Memory B cell (primary cell): ENCODE measurements at regions not wholly inside any gene's neighbourhood (a gene's known extent, or its start where the extent isn't known, plus 50 kb on each side); places are given as distances from the start of the nearest gene placed in this dataset.
"Not testable (repeated sequence)": the region's sequence is repeated elsewhere in the genome, so short reads cannot be mapped to it uniquely, and the experiment has no call there.

Experiments
- ATAC-seq: fragments of 150-1000 bp; cut with Tn5 transposase; 2 replicates; pipeline ENCODE4 v1.10.0; 2021; ENCODE audit warnings: low read depth, mild to moderate bottlenecking, moderate library complexity
- DNase-seq, 2 donors: peaks; one replicate each; pipeline ENCODE4 v3.0.0; 2022; ENCODE audit warnings: low spot score in 2 of 2
- H3K27ac Mint-ChIP-seq: one replicate; pipeline ENCODE4 v1.8.0; 2022; ENCODE audit warnings: mild to moderate bottlenecking, moderate library complexity, mixed read lengths
- H3K27me3 Mint-ChIP-seq: one replicate; pipeline ENCODE4 v1.8.0; 2022; ENCODE audit warnings: mixed read lengths
- H3K36me3 Mint-ChIP-seq: one replicate; pipeline ENCODE4 v1.8.0; 2022; ENCODE audit warnings: mild to moderate bottlenecking, mixed read lengths
- H3K4me1 Mint-ChIP-seq: one replicate; pipeline ENCODE4 v1.8.0; 2022; ENCODE audit warnings: mixed read lengths
- H3K4me3 Mint-ChIP-seq: one replicate; pipeline ENCODE4 v1.8.0; 2022; ENCODE audit warnings: mild to moderate bottlenecking, moderate library complexity, mixed read lengths
- H3K9me3 Mint-ChIP-seq: one replicate; pipeline ENCODE4 v1.8.0; 2022; ENCODE audit warnings: mixed read lengths

- no peak for ATAC-seq
- no peak for DNase-seq
- Mint-ChIP-seq H3K4me3 (no peak overlapping the region), H3K9me3 (peaks cover 1% of the 10 kb centered on the region), H3K36me3 (no peaks in the 10 kb centered on the region), H3K4me1 (no peaks in the 10 kb centered on the region), H3K27ac (no peak overlapping the region), H3K27me3 (peaks cover 6% of the 10 kb centered on the region)
These were observed 80.6 kb upstream of the FOXB1 start for GRCh38 chr15:59923508-59923907.

DNA sequence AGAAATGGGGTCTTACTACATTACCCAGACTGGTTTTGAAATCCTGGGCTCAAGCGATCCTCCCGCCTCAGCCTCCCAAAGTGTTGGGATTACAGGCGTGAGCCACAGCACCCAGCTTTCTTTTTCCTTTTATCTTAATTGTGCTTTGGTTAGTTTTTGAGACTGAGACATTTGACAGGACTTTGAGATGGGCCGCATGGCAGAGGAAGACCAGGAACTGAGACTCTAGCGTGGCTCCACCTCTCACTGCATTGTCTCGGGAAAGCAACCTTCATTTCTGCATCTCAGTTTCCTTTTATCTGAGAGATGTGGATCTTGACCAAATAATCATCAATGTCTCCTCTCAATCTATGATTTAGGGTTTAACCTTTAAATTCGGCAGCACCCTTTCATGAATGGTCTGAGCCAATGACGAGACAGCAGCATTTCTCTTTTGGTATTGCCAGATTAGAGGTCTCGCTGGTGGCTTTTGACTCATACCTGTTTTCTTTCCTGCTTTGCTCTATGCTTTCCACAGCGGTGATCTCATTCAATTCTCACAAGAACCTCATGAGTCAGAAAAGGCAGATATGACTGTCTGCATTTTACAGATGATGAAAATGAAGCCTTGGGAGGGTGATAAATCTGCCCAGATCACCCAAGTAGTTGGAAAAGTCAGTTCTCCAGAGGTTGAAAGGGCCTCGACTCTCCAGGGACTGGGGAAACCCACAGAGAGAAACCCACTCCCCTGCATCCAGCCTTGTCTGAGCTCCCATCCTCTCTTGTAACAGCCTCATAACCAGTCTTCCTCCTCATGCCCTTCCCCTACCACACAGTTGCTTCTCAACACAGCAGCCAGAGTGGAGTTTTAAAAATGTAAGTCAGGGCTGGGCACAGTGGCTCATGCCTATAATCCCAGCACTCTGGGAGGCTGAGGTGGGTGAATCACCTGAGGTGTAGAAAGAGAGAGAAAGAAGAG, 84.8 kb upstream of the FOXB1 start:
- H3K27ac Mint-ChIP-seq = no peak overlapping the region
- peaks cover 7% of the 10 kb centered on the region for H3K27me3 Mint-ChIP-seq
- no peak for ATAC-seq
- no peaks in the 10 kb centered on the region for H3K9me3 Mint-ChIP-seq
- no peaks in the 10 kb centered on the region for H3K36me3 Mint-ChIP-seq
- H3K4me3 Mint-ChIP-seq = peak overlapping the region; percentile 25
- H3K4me1 Mint-ChIP-seq = peaks cover 4% of the 10 kb centered on the region
- DNase-seq = no peak

DNA sequence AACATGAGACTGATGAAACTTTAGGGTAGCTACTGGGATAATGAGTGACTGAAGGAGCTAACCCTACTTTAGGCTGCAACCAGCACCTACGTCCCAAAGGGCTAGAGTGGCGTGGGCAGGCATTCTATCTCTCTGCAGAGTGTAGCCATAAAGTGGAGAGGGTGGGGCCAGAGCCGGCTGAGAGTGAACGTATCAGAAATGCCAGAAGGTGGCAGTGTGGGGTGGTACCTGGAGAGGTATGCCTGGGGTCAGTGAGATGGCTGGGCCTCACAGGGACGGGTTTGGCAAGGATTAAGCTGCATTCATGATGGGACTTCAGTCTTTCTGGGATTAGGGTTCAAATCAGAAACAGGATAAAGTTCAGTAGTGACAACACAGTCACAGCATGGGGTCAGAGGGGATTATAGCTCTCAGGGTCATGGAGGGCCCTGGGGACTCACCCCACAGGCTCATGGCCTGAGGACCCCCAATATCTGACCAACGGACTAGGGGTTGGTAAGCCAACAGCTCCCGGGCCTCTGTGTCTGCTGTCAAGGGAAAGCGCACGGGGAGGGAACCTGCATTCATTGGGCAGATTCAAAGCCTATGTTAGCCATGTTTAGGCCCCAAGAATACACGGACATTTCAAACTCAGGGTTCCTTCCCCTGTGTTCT, 86.5 kb upstream of the FOXB1 start:
- peak; percentile 15 to 22 for DNase-seq
- H3K4me1 Mint-ChIP-seq = peaks cover 4% of the 10 kb centered on the region
- H3K4me3 Mint-ChIP-seq = no peak overlapping the region

DNA sequence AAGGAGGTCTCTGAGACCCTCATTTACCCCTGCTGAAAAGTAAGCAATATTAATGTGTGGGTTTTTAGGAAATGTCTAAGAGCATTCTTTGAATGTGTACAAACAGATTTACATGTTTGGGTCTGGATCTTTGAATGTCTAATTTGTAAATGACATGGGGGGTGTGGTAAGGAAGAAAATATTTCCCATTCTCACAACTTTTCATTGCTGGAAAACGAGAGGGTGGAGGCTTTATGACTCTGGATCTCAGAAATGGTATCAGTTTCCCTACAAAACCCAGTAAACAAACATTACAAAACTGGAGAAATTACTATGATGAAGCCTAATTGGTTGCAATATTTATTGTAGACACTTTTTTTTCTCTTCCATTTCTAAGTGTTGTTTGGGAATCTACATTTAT, 98.1 kb upstream of the FOXB1 start:
- DNase-seq = no peak
- Mint-ChIP-seq H3K36me3 (no peaks in the 10 kb centered on the region), H3K27me3 (peaks cover 12% of the 10 kb centered on the region), H3K27ac (no peak overlapping the region), H3K4me3 (no peak overlapping the region), H3K4me1 (peaks cover 2% of the 10 kb centered on the region), H3K9me3 (no peaks in the 10 kb centered on the region)
- no peak for ATAC-seq

More for the DNA sequence above, 86.5 kb upstream of the FOXB1 start:
- no peaks in the 10 kb centered on the region for H3K36me3 Mint-ChIP-seq
- H3K9me3 Mint-ChIP-seq = no peaks in the 10 kb centered on the region
- peaks cover 9% of the 10 kb centered on the region for H3K27me3 Mint-ChIP-seq
- ATAC-seq = peak; percentile 65
- H3K27ac Mint-ChIP-seq = no peak overlapping the region

- DNase-seq = no peak
- Mint-ChIP-seq H3K4me3 (no peak overlapping the region), H3K9me3 (no peaks in the 10 kb centered on the region), H3K36me3 (no peaks in the 10 kb centered on the region), H3K27ac (no peak overlapping the region), H3K27me3 (peaks cover 14% of the 10 kb centered on the region), H3K4me1 (peaks cover 2% of the 10 kb centered on the region)
- ATAC-seq = no peak
These were observed 98.9 kb upstream of the FOXB1 start for GRCh38 chr15:59905176-59905575.

DNA sequence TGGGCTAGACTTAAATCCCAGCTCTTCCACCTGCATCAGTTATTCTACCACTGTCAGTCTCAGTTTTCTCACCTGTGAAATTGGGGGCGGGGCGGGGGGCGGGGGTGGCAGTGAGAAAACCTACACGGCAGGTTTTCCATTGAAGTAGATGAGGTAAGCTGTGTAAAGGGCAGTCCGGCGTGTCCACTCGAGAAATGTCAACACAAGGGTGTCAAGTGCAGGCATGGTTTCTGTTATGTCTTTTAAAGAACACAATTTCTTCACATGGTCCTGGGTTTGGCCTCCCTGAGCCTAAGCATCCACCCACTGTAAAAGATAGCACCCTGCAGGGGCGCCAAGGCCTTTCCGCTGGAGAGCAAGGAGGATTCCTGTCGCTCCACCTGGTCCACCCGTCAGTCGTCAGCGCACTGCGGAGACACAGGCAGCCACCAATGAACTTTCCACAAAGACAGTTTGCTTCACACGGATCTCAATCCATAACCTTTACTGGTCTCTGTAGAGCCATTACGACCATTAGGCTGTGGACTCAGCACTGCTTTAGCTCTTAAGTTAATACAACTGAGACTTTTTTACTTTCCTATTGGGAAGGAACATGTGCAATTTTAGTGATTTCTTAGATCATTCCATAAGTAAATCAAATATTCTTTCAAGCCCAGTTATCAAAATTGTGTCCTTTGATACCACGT, 99.5 kb upstream of the FOXB1 start:
- peaks cover 14% of the 10 kb centered on the region for H3K27me3 Mint-ChIP-seq
- no peak for ATAC-seq
- DNase-seq = no peak
- H3K9me3 Mint-ChIP-seq = no peaks in the 10 kb centered on the region
- H3K27ac Mint-ChIP-seq = no peak overlapping the region
- no peak overlapping the region for H3K4me3 Mint-ChIP-seq
- peaks cover 2% of the 10 kb centered on the region for H3K4me1 Mint-ChIP-seq
- H3K36me3 Mint-ChIP-seq = no peaks in the 10 kb centered on the region

- no peaks in the 10 kb centered on the region for H3K36me3 Mint-ChIP-seq
- DNase-seq (no peak), ATAC-seq (no peak)
- H3K9me3 Mint-ChIP-seq = no peaks in the 10 kb centered on the region
- H3K27ac Mint-ChIP-seq = no peak overlapping the region
- H3K27me3 Mint-ChIP-seq = peaks cover 13% of the 10 kb centered on the region
- no peak overlapping the region for H3K4me3 Mint-ChIP-seq
- no peaks in the 10 kb centered on the region for H3K4me1 Mint-ChIP-seq
These were observed 107.4 kb upstream of the FOXB1 start for GRCh38 chr15:59896663-59897074.

DNA sequence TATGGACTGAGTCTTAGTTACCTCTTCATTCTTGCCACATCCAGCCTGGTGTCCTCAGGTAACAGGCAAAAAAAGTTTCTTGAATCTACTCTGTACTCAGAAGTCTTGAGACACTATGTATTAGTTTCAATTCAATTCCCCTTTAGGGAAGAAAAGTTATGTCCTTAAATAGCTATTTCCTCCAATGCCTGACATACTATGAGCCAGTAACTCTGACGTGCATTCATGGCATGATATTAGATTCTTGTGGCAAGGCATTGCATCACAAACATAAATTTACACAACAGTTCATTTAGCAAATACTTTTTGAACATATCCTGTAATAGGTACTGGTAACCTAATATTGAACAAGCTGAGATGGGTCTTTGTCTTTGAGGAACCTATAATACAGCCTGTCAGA, 109.3 kb upstream of the FOXB1 start:
- peaks cover 9% of the 10 kb centered on the region for H3K27me3 Mint-ChIP-seq
- no peaks in the 10 kb centered on the region for H3K9me3 Mint-ChIP-seq
- ATAC-seq (no peak), DNase-seq (no peak)
- H3K4me3 Mint-ChIP-seq = no peak overlapping the region
- H3K27ac Mint-ChIP-seq = no peak overlapping the region
- no peaks in the 10 kb centered on the region for H3K36me3 Mint-ChIP-seq
- H3K4me1 Mint-ChIP-seq = no peaks in the 10 kb centered on the region

GRCh38 chr15:59892985-59893384, 111.1 kb upstream of the FOXB1 start:
- Mint-ChIP-seq H3K27ac (no peak overlapping the region), H3K27me3 (peaks cover 9% of the 10 kb centered on the region), H3K9me3 (no peaks in the 10 kb centered on the region), H3K4me1 (no peaks in the 10 kb centered on the region), H3K36me3 (no peaks in the 10 kb centered on the region), H3K4me3 (no peak overlapping the region)
- no peak for ATAC-seq
- no peak for DNase-seq

- H3K4me3 Mint-ChIP-seq, ATAC-seq, H3K4me1 Mint-ChIP-seq, H3K36me3 Mint-ChIP-seq, H3K27ac Mint-ChIP-seq, H3K9me3 Mint-ChIP-seq, DNase-seq: not testable (repeated sequence)
- H3K27me3 Mint-ChIP-seq = peaks cover 10% of the 10 kb centered on the region
These were observed 116.2 kb upstream of the FOXB1 start for GRCh38 chr15:59887870-59888269.

- no peak overlapping the region for H3K4me3 Mint-ChIP-seq
- no peak for DNase-seq
- H3K9me3 Mint-ChIP-seq = peaks cover 2% of the 10 kb centered on the region
- H3K27me3 Mint-ChIP-seq = peaks cover 12% of the 10 kb centered on the region
- no peak overlapping the region for H3K27ac Mint-ChIP-seq
- no peaks in the 10 kb centered on the region for H3K36me3 Mint-ChIP-seq
- no peak for ATAC-seq
- H3K4me1 Mint-ChIP-seq = no peaks in the 10 kb centered on the region
These were observed 116.9 kb upstream of the FOXB1 start for GRCh38 chr15:59887211-59887610.

DNA sequence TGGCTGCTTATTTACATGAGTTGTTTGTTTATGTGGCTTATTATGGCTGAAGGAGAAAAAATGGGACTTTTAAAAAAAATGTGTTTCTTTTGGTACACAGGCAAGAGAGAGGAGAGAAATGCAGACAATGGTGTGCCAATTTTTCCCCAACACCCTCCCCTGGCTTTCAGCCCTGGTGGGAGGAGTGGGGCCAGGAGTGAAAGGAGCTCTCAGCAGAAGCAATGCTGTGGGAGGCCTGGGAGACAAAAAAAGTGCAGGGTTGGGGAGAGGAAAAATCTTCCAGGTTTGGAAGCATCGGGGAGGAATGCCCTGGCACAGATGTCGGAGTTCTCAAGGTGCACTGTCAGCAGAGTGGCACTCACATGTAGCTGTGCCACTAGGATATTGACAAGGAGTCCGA, 117.7 kb upstream of the FOXB1 start:
- Mint-ChIP-seq H3K4me1 (no peaks in the 10 kb centered on the region), H3K27ac (no peak overlapping the region), H3K4me3 (no peak overlapping the region), H3K9me3 (peaks cover 2% of the 10 kb centered on the region), H3K27me3 (peaks cover 16% of the 10 kb centered on the region), H3K36me3 (no peaks in the 10 kb centered on the region)
- no peak for ATAC-seq
- no peak for DNase-seq

GRCh38 chr15:59885832-59886231, 118.3 kb upstream of the FOXB1 start:
- Mint-ChIP-seq H3K4me1 (no peaks in the 10 kb centered on the region), H3K4me3 (no peak overlapping the region), H3K27ac (no peak overlapping the region), H3K9me3 (peaks cover 2% of the 10 kb centered on the region), H3K36me3 (no peaks in the 10 kb centered on the region), H3K27me3 (peaks cover 16% of the 10 kb centered on the region)
- no peak for ATAC-seq
- DNase-seq = no peak
